ENCODE measurements at regions not wholly inside any gene's neighbourhood (a gene's known extent, or its start where the extent isn't known, plus 50 kb on each side); places are given as distances from the start of the nearest gene placed in this dataset.

GRCh38 chr1:38657873-38658272 is 201.7 kb downstream of the RRAGC start:
- no peak overlapping the region for H3K27ac ChIP-seq (ENCODE audit: low read depth, low read length)
- no peak overlapping the region for H2AFZ ChIP-seq (ENCODE audit: insufficient read depth, low read length, poor library complexity)
- peaks cover 3% of the 10 kb centered on the region for H3K9me3 ChIP-seq (ENCODE audit: insufficient read depth, low read depth, low read length)
- no peak overlapping the region for H3K9ac ChIP-seq (ENCODE audit: low read length)
- no peaks in the 10 kb centered on the region for H3K36me3 ChIP-seq (ENCODE audit: control insufficient read depth in 1 of 2, insufficient read depth in 2 of 2, low read length in 2 of 2)
- no peak overlapping the region for H4K12ac ChIP-seq (ENCODE audit: low read depth, low read length)
- H3K79me2 ChIP-seq (ENCODE audit: control insufficient read depth, insufficient read depth, low read length, poor library complexity), result no peaks in the 10 kb centered on the region
- no peak overlapping the region for H4K91ac ChIP-seq (ENCODE audit: low read depth, low read length)
- H3K4me3 ChIP-seq (ENCODE audit: low read depth, low read length), result no peak overlapping the region
- no peak for DNase-seq
- no peak overlapping the region for H2AK5ac ChIP-seq (ENCODE audit: low read length)
- H4K8ac ChIP-seq (ENCODE audit: low read depth, low read length), result no peak overlapping the region
- H3K4me1 ChIP-seq (ENCODE audit: control insufficient read depth in 1 of 2, insufficient read depth in 2 of 2, low read length in 2 of 2), result no peaks in the 10 kb centered on the region
- H2BK12ac ChIP-seq (ENCODE audit: low read length), result no peak overlapping the region
- no peaks in the 10 kb centered on the region for H3K79me1 ChIP-seq (ENCODE audit: low read length)
- H2BK120ac ChIP-seq (ENCODE audit: insufficient read depth, low read length, poor library complexity), result no peak overlapping the region
- H3K14ac ChIP-seq (ENCODE audit: low read length), result no peak overlapping the region
- H3K27me3 ChIP-seq (ENCODE audit: insufficient read depth, low read length), result no peaks in the 10 kb centered on the region
- H3K4me2 ChIP-seq (ENCODE audit: low read length), result no peak overlapping the region
- no CpG with 5 or more reads among the region's 2 CpGs for WGBS (ENCODE audit: extremely low coverage, insufficient coverage, insufficient read length)
- no peak overlapping the region for H3K23ac ChIP-seq (ENCODE audit: low read length)
- no peak overlapping the region for H3K4ac ChIP-seq (ENCODE audit: low read depth, low read length)
- H3K18ac ChIP-seq (ENCODE audit: low read length), result no peak overlapping the region
- H2BK5ac ChIP-seq (ENCODE audit: low read depth, low read length, poor library complexity), result no peak overlapping the region

GRCh38 chr1:38657207-38657840 is 202.2 kb downstream of the RRAGC start:
- no peaks in the 10 kb centered on the region for H3K4me1 ChIP-seq (ENCODE audit: control insufficient read depth in 1 of 2, insufficient read depth in 2 of 2, low read length in 2 of 2)

GRCh38 chr1:38656726-38657125 is 202.8 kb downstream of the RRAGC start:
- Histone ChIP-seq H3K4me3 (ENCODE audit: low read depth, low read length) (no peak overlapping the region), H4K12ac (ENCODE audit: low read depth, low read length) (no peak overlapping the region), H3K9ac (ENCODE audit: low read length) (no peak overlapping the region), H3K36me3 (ENCODE audit: control insufficient read depth in 1 of 2, insufficient read depth in 2 of 2, low read length in 2 of 2) (no peaks in the 10 kb centered on the region), H3K4me2 (ENCODE audit: low read length) (no peak overlapping the region), H3K18ac (ENCODE audit: low read length) (no peak overlapping the region), H2BK12ac (ENCODE audit: low read length) (no peak overlapping the region), H3K23ac (ENCODE audit: low read length) (no peak overlapping the region), H3K14ac (ENCODE audit: low read length) (no peak overlapping the region), H2BK5ac (ENCODE audit: low read depth, low read length, poor library complexity) (no peak overlapping the region), H4K91ac (ENCODE audit: low read depth, low read length) (no peak overlapping the region), H3K9me3 (ENCODE audit: insufficient read depth, low read depth, low read length) (peaks cover 3% of the 10 kb centered on the region), H3K4me1 (ENCODE audit: control insufficient read depth in 1 of 2, insufficient read depth in 2 of 2, low read length in 2 of 2) (no peaks in the 10 kb centered on the region), H3K27ac (ENCODE audit: low read depth, low read length) (no peak overlapping the region), H3K79me2 (ENCODE audit: control insufficient read depth, insufficient read depth, low read length, poor library complexity) (no peaks in the 10 kb centered on the region), H2BK120ac (ENCODE audit: insufficient read depth, low read length, poor library complexity) (no peak overlapping the region), H2AK5ac (ENCODE audit: low read length) (no peak overlapping the region), H3K4ac (ENCODE audit: low read depth, low read length) (no peak overlapping the region), H4K8ac (ENCODE audit: low read depth, low read length) (no peak overlapping the region), H2AFZ (ENCODE audit: insufficient read depth, low read length, poor library complexity) (no peak overlapping the region), H3K79me1 (ENCODE audit: low read length) (no peaks in the 10 kb centered on the region), H3K27me3 (ENCODE audit: insufficient read depth, low read length) (no peaks in the 10 kb centered on the region)
- DNase-seq, result no peak
- WGBS (ENCODE audit: extremely low coverage, insufficient coverage, insufficient read length), result 100% methylated on average over 1 of the region's 4 CpGs

More at GRCh38 chr1:38657207-38657840, 202.2 kb downstream of the RRAGC start:
- Histone ChIP-seq H3K4me2 (ENCODE audit: low read length) (no peak overlapping the region), H3K14ac (ENCODE audit: low read length) (no peak overlapping the region), H2BK5ac (ENCODE audit: low read depth, low read length, poor library complexity) (no peak overlapping the region), H2BK12ac (ENCODE audit: low read length) (no peak overlapping the region), H3K79me2 (ENCODE audit: control insufficient read depth, insufficient read depth, low read length, poor library complexity) (no peaks in the 10 kb centered on the region), H2AFZ (ENCODE audit: insufficient read depth, low read length, poor library complexity) (no peak overlapping the region), H4K12ac (ENCODE audit: low read depth, low read length) (no peak overlapping the region), H4K8ac (ENCODE audit: low read depth, low read length) (no peak overlapping the region), H3K23ac (ENCODE audit: low read length) (no peak overlapping the region), H2AK5ac (ENCODE audit: low read length) (no peak overlapping the region), H3K36me3 (ENCODE audit: control insufficient read depth in 1 of 2, insufficient read depth in 2 of 2, low read length in 2 of 2) (no peaks in the 10 kb centered on the region), H3K27me3 (ENCODE audit: insufficient read depth, low read length) (no peaks in the 10 kb centered on the region), H3K9me3 (ENCODE audit: insufficient read depth, low read depth, low read length) (peaks cover 3% of the 10 kb centered on the region), H3K18ac (ENCODE audit: low read length) (no peak overlapping the region), H4K91ac (ENCODE audit: low read depth, low read length) (no peak overlapping the region), H3K9ac (ENCODE audit: low read length) (no peak overlapping the region), H3K4ac (ENCODE audit: low read depth, low read length) (no peak overlapping the region), H2BK120ac (ENCODE audit: insufficient read depth, low read length, poor library complexity) (no peak overlapping the region), H3K27ac (ENCODE audit: low read depth, low read length) (no peak overlapping the region), H3K4me3 (ENCODE audit: low read depth, low read length) (no peak overlapping the region), H3K79me1 (ENCODE audit: low read length) (no peaks in the 10 kb centered on the region)
- WGBS (ENCODE audit: extremely low coverage, insufficient coverage, insufficient read length), result no CpG with 5 or more reads among the region's 3 CpGs
- DNase-seq, result no peak

- no peaks in the 10 kb centered on the region for H3K79me1 ChIP-seq (ENCODE audit: low read length)
- WGBS (ENCODE audit: extremely low coverage, insufficient coverage, insufficient read length), result no CpG with 5 or more reads among the region's 1 CpG
- H3K79me2 ChIP-seq (ENCODE audit: control insufficient read depth, insufficient read depth, low read length, poor library complexity), result no peaks in the 10 kb centered on the region
- H3K4ac ChIP-seq (ENCODE audit: low read depth, low read length), result no peak overlapping the region
- H3K9me3 ChIP-seq (ENCODE audit: insufficient read depth, low read depth, low read length), result peaks cover 2% of the 10 kb centered on the region
- no peak overlapping the region for H3K23ac ChIP-seq (ENCODE audit: low read length)
- H4K8ac ChIP-seq (ENCODE audit: low read depth, low read length), result no peak overlapping the region
- no peaks in the 10 kb centered on the region for H3K27me3 ChIP-seq (ENCODE audit: insufficient read depth, low read length)
- no peak overlapping the region for H4K12ac ChIP-seq (ENCODE audit: low read depth, low read length)
- no peak overlapping the region for H3K9ac ChIP-seq (ENCODE audit: low read length)
- no peaks in the 10 kb centered on the region for H3K4me1 ChIP-seq (ENCODE audit: control insufficient read depth in 1 of 2, insufficient read depth in 2 of 2, low read length in 2 of 2)
- no peak overlapping the region for H2AK5ac ChIP-seq (ENCODE audit: low read length)
- no peaks in the 10 kb centered on the region for H3K36me3 ChIP-seq (ENCODE audit: control insufficient read depth in 1 of 2, insufficient read depth in 2 of 2, low read length in 2 of 2)
- H3K4me2 ChIP-seq (ENCODE audit: low read length), result no peak overlapping the region
- no peak overlapping the region for H3K18ac ChIP-seq (ENCODE audit: low read length)
- H2AFZ ChIP-seq (ENCODE audit: insufficient read depth, low read length, poor library complexity), result no peak overlapping the region
- H2BK120ac ChIP-seq (ENCODE audit: insufficient read depth, low read length, poor library complexity), result no peak overlapping the region
- DNase-seq, result no peak
- no peak overlapping the region for H3K4me3 ChIP-seq (ENCODE audit: low read depth, low read length)
- H2BK5ac ChIP-seq (ENCODE audit: low read depth, low read length, poor library complexity), result no peak overlapping the region
- H3K14ac ChIP-seq (ENCODE audit: low read length), result no peak overlapping the region
- H2BK12ac ChIP-seq (ENCODE audit: low read length), result no peak overlapping the region
- H3K27ac ChIP-seq (ENCODE audit: low read depth, low read length), result no peak overlapping the region
- no peak overlapping the region for H4K91ac ChIP-seq (ENCODE audit: low read depth, low read length)
These were observed 207.4 kb downstream of the RRAGC start for GRCh38 chr1:38652217-38652616.

Data from trophoblast cell (in vitro differentiated cells and primary cell).